ENCODE measurements at regions not wholly inside any gene's neighbourhood (a gene's known extent, or its start where the extent isn't known, plus 50 kb on each side); places are given as distances from the start of the nearest gene placed in this dataset.

GRCh38 chr10:3534433-3534832 is 250.6 kb downstream of the KLF6 start:
- TF ChIP-seq CTCF (IDR thresholded peaks at IDR 0.05) (no peak), POLR2A (IDR thresholded peaks at IDR 0.05) (no peak), POLR2AphosphoS5 (IDR thresholded peaks at IDR 0.05) (no peak)

Measured in suprapubic skin (tissue), 4 donors.